SKM-1 (cell line): ENCODE measurements at regions not wholly inside any gene's neighbourhood (a gene's known extent, or its start where the extent isn't known, plus 50 kb on each side); places are given as distances from the start of the nearest gene placed in this dataset.

ENCODE experiments used
- DNase-seq: peaks from one replicate; lab custom pipeline; 2025; ENCODE audit not compliant: unreplicated experiment; lab: John Stamatoyannopoulos, UW

DNA sequence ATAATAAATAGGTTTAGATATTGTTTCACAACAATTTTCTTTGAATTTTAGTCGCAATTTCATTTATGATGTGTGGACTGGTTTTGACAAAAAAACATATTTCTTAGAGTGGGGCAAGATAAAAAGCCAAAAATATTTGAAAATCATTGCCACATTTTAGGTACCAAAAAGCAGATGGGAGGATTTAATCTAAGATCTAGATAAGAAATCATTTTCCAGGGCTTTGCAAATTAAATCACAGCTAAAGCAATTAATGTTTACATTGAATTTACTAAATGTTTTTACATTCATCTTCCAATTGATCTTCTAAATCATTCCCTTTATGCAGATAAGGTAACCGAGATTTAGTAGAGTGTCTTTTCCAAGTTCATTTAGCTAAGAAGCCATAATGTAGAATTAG lies 1386.0 kb upstream of the TENM4 start:
- DNase-seq, result no peak

DNA sequence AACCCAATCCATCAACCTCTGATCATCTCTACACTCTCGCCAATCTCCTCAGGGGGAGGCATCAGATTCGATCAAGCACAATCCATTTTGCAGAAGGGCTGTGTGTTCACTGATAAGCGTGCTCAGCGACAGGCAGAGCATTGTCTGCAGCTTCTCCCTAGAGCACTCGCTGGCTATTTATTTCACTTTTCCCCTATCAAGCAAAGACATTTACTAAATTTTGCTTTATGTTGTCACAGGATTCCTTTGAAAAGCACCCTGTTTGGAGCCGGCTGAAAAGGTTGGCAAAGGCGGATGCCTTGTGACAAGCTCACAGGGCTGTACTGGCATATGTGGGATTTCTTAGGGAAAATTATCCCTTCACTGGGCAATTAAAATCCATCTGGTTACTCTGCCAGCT lies 1381.5 kb upstream of the TENM4 start:
- no peak for DNase-seq

DNA sequence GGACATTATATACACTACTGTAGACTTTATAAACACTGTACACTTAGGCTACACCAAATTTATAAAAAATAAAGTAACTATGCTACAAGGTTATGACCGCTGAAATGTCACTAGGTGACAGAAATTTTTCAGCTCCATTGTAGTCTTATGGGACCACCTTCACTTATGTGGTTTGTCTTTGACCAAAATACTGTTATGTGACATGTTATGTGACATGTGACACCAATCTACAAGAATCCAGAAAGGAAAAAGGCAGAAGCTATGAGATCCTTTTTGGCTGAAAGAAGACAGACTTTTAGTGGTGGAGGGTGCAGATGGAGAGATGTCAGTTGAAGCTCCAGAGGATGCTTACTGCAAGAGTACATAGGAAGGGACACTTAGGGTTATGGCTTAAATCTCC lies 1378.4 kb upstream of the TENM4 start:
- no peak for DNase-seq

DNA sequence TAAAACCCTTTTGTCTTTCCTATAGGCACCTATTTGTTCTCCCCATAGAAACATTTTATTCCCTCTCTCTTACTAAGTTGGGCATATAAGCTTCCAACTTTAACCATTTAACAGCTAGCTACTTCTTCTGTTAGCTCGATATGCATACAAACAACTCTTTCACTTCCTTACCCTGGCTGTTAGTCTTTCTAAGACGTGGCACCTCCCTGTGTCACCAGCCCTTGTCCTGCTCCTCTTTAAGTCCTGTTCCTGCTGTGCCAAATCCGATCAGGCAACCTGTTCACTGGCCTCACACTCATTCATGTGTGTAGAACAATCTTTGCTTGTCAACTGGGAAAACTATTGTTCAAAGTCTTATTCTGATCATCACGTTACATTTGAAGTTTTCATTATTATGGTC lies 1376.1 kb upstream of the TENM4 start:
- no peak for DNase-seq

DNA sequence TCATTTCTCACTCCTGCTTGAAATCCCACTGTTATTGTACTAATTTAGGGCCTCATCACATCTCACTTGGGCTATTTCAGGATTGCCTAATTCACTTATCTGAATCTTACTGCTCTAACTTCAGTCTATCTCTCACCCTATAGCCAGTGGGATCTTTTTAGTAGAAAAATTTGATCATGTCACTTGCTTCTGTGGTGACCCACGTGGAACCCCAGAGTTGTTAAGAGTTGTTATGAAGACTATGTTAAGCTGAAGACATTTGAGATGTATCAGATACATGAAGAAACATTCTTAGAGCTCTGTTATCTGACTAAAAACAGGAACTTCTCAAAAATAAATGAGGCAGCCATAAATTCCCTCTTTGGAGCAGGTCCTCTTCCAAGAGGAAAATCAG lies 1375.6 kb upstream of the TENM4 start:
- no peak for DNase-seq

GRCh38 chr11:80815752-80816453 lies 1375.1 kb upstream of the TENM4 start:
- DNase-seq, result no peak

DNA sequence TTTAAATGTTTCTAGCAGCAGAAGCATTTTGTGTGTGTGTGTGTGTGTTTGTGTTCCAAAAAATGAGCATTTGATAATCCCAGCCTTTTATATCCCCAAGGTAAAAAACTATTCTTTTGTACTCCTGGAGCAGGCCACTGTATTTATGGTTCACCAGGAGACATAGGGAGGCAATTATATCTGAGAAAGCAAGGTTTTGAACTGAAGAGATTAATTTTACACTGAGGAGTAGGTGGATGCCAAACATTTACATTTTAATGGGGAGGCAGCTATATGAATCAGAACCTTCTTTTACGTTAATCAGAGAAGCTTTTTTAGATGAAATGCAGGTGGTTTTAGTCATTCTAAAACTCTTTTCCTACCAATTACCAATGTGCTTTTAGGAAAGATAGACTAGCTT lies 1374.0 kb upstream of the TENM4 start:
- no peak for DNase-seq

- no peak for DNase-seq
These were observed 1369.9 kb upstream of the TENM4 start for GRCh38 chr11:80810695-80811094.

GRCh38 chr11:80798174-80798573 lies 1357.3 kb upstream of the TENM4 start:
- DNase-seq, result no peak

DNA sequence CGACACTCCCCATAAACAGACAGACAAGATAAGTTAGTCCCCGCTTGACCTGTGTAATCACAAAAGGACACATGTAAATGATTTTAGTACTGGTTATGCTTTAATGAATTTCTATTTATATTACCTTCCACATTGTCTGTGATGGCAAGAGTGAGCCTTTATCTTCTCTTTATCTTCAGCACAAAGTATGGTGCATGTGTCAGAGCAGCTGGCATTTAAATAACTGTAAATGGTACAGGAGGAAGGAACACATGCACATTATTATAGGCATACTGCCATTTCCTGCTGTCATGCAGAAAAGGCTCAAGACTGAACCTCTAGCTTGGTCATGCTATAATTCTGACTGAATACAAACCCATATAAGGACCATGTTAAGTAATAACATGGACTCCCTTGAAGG lies 1342.7 kb upstream of the TENM4 start:
- no peak for DNase-seq

DNA sequence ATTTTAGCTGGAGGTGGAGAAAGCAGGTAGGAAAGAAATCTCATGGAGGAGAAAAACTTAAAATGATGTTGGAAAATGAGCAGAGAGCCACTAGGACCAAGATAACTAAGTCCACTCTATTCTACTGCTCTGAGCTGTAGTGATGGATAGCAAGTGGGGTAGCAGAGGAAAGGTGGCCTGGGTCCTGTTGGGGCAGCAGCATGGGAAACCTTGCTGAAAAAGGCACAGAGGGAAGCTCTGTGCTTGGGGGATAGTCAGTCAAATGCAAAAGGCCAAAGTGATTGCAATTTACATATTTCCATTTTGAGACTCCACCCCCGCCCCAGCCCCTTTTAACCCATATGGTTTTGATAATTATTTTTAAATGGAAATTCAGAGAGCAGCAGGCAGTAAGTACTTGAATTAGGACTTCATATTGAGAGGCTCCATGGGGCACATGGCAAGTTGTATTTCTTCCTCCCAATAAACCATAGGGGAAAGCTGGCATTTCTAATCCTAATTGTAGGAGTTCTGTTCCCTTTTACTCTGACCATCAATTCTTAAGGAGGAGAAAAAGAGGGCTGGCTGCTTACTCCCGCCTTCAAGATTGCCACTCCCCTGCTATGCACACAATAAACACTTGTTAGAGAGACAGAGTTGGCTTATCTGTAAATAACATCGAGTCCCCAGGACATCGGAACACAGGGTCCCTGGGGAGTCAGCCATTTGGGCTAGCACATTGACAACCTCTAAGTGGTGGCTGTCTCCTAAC lies 1341.5 kb upstream of the TENM4 start:
- no peak for DNase-seq

GRCh38 chr11:80779905-80780605 lies 1339.2 kb upstream of the TENM4 start:
- no peak for DNase-seq

DNA sequence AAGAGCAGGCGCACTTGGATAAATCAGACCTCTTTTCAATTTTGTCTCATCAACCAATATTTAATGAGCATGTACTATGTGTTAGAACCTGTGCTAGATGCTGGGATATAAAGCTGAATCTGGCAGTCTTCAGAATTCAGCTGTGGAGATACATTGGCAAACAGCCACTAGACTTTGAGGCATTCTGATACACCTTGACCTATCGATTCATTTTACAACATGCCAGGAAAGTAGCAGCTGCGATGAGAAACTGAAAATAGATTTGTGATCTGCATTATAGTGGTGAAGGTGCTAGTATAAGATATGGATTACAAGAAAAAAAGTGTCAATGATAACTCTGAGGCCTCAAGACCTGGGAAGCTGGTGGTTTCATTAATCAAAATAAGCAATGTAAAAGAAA lies 1338.1 kb upstream of the TENM4 start:
- no peak for DNase-seq

- no peak for DNase-seq
These were observed 1337.6 kb upstream of the TENM4 start for GRCh38 chr11:80778432-80778831.

DNA sequence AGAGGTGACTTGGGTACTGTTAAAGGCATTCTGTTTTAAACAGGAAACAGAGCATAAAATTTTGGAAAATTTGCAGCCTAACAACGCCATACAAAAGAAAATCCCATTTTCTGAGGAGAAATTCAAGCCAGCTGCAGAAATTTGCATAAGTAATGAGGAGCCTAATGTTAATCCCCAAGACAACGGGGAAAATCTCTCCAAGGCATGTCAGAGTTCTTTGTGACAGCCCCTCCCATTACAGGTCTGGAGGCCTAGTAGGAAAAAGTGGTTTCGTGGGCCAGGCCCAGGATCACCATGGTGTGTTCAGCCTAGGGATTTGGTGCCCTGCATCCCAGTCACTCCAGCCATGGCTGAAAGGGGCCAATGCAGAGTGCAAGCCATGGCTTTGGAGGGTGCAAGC lies 1333.1 kb upstream of the TENM4 start:
- DNase-seq, result no peak

DNA sequence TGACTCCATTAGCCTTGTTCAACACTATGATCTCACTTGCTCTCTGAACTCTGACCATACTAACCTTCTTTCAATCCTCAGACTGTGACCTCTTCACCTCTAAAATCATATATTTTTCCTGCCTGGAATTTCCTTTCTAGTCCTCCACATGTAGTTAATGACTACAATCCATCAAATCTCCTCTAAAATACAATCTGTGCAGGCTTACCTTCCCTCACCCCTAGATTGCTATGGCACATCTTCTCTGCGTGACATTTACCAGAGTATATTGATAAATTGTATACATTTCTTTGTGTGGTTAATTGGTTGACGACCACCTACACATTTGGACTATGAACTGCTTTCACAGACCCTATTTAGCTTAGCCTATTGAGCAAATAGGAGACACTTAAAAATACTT lies 1330.2 kb upstream of the TENM4 start:
- no peak for DNase-seq

DNA sequence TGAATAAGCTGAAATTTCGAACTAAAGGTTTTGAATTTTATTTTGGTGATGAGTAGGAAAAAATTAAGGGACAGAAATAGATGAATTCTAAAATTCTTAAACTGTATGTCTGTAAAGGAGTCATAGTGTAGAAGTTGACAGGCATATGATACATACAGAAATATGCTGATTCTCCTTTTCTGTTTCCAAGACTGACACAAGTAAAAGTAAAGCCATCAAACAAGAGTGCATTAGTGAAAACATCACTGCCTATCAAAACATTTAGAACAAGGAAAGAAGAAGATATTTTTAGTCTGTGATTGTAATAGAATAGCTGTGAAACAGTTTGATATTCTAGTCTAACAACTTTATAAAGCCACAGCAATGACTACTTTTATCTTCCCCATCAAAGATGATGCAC lies 1318.0 kb upstream of the TENM4 start:
- DNase-seq, result no peak

DNA sequence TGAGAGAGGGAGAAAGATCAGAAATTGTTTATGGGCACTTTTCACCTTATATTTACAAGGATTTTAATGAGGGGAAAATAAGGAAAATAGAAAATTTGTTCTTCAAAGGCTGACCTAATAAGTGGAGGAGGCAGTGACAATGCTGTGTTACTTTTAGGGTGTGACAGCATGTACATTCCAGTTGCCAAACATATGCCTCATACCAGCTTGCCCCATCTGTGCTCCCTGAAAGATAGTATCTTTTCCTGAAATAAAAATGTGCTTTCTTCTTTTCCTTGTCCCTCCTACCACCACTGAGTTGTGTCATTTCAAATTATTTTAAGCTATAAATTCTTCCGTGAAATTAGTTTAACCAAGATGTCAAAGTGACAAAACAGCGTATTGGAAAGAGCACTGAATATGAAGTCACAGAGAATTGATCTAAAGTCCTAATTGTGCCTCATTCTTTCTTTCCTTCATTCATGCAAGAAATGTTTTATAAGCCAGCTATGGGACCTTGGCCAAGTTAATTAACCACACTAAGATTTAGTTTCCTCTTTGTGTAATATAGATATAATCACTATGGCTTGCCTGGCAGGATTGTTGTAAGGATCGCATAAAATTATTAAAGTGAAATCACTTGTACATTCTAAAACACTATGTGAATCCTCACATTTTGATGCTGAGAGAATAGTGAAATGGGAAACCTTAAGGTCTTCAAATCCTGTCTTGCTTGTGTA lies 1307.5 kb upstream of the TENM4 start:
- DNase-seq, result no peak

- DNase-seq, result no peak
These were observed 1305.5 kb upstream of the TENM4 start for GRCh38 chr11:80746300-80746699.

- DNase-seq, result no peak
These were observed 1304.6 kb upstream of the TENM4 start for GRCh38 chr11:80745416-80745815.

GRCh38 chr11:80733790-80734189 lies 1293.0 kb upstream of the TENM4 start:
- no peak for DNase-seq

DNA sequence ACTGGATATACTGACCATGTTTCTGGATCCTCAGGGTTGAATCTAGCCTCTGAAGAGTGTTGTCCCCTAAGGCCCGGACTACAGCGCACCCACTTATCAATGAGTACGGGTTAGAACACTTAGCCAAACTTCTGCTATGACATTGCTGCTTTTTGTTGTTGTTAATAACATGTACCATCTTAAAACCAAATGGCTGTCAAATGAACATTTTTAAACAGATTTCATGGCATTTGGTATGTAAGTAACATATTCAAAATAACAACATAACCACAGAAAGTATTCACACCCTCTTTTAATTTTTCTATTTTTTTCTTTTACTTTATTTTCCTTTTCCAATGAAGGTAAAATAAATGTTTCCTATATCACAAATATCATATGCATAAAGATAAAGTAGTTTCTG lies 1292.5 kb upstream of the TENM4 start:
- no peak for DNase-seq
